HG02970 (cell line): ENCODE measurements at regions not wholly inside any gene's neighbourhood (a gene's known extent, or its start where the extent isn't known, plus 50 kb on each side); places are given as distances from the start of the nearest gene placed in this dataset.

Experiments used
- ATAC-seq: cut with Tn5 transposase; IDR thresholded peaks from one replicate; pipeline ENCODE4 v1.9.1; 2021; ENCODE audit warnings: mild to moderate bottlenecking, moderate library complexity, moderate number of reproducible peaks; ENCODE audit not compliant: unreplicated experiment, low FRiP score

GRCh38 chr14:100673085-100673806 is 53.4 kb upstream of the DLK1 start:
- ATAC-seq = no peak

GRCh38 chr14:100673807-100674154 is 52.9 kb upstream of the DLK1 start:
- no peak for ATAC-seq

- no peak for ATAC-seq
These were observed 52.3 kb upstream of the DLK1 start for GRCh38 chr14:100674428-100674827.

GRCh38 chr14:100674897-100675619 is 51.6 kb upstream of the DLK1 start:
- ATAC-seq = no peak

- ATAC-seq = no peak
These were observed 50.7 kb upstream of the DLK1 start for GRCh38 chr14:100675699-100676684.
